ENCODE measurements at regions not wholly inside any gene's neighbourhood (a gene's known extent, or its start where the extent isn't known, plus 50 kb on each side); places are given as distances from the start of the nearest gene placed in this dataset.
"Not testable (repeated sequence)": the region's sequence is repeated elsewhere in the genome, so short reads cannot be mapped to it uniquely, and the experiment has no call there.

GRCh38 chr6:3672339-3672738, 79.2 kb downstream of the PXDC1 start:
- H3K4me3 Mint-ChIP-seq; H3K27me3 Mint-ChIP-seq; CTCF ChIA-PET; intact Hi-C loops (cut with DNase I, micrococcal nuclease); DNase-seq; H3K27ac Mint-ChIP-seq; POLR2A ChIA-PET; H3K9me3 Mint-ChIP-seq (ENCODE audit: low read depth); H3K4me1 Mint-ChIP-seq; H3K36me3 Mint-ChIP-seq (ENCODE audit: low read depth); ATAC-seq: not testable (repeated sequence)

GRCh38 chr6:3671382-3671781, 80.1 kb downstream of the PXDC1 start:
- Mint-ChIP-seq H3K4me3 (no peak overlapping the region), H3K9me3 (ENCODE audit: low read depth) (peaks cover 6% of the 10 kb centered on the region), H3K27me3 (peaks cover 4% of the 10 kb centered on the region), H3K36me3 (ENCODE audit: low read depth) (no peaks in the 10 kb centered on the region), H3K27ac (no peak overlapping the region), H3K4me1 (no peaks in the 10 kb centered on the region)
- intact Hi-C loops (cut with DNase I, micrococcal nuclease): no loop called here
- ChIA-PET CTCF (no interaction called here), POLR2A (no interaction called here)
- ATAC-seq (no peak), DNase-seq (no peak)

GRCh38 chr6:3670356-3670755, 81.2 kb downstream of the PXDC1 start:
- H3K27me3 Mint-ChIP-seq: peaks cover 2% of the 10 kb centered on the region
- ATAC-seq (no peak), DNase-seq (no peak)
- intact Hi-C loops (cut with DNase I, micrococcal nuclease): no loop called here
- H3K4me1 Mint-ChIP-seq: no peaks in the 10 kb centered on the region
- ChIA-PET POLR2A (no interaction called here), CTCF (no interaction called here)
- peaks cover 6% of the 10 kb centered on the region for H3K9me3 Mint-ChIP-seq (ENCODE audit: low read depth)
- no peak overlapping the region for H3K27ac Mint-ChIP-seq
- H3K4me3 Mint-ChIP-seq: no peak overlapping the region
- H3K36me3 Mint-ChIP-seq (ENCODE audit: low read depth): no peaks in the 10 kb centered on the region

- CTCF ChIA-PET: no interaction called here
Observed at GRCh38 chr6:3669916-3670315, 81.6 kb downstream of the PXDC1 start.

GRCh38 chr6:3665608-3666007, 85.9 kb downstream of the PXDC1 start:
- Mint-ChIP-seq H3K9me3 (ENCODE audit: low read depth) (peaks cover 6% of the 10 kb centered on the region), H3K4me3 (no peak overlapping the region), H3K4me1 (no peaks in the 10 kb centered on the region), H3K27me3 (peaks cover 2% of the 10 kb centered on the region), H3K36me3 (ENCODE audit: low read depth) (no peaks in the 10 kb centered on the region), H3K27ac (no peak overlapping the region)
- ATAC-seq: no peak
- ChIA-PET POLR2A (no interaction called here), CTCF (no interaction called here)
- intact Hi-C loops (cut with DNase I, micrococcal nuclease): no loop called here
- no peak for DNase-seq

More at GRCh38 chr6:3669916-3670315, 81.6 kb downstream of the PXDC1 start:
- H3K36me3 Mint-ChIP-seq (ENCODE audit: low read depth): no peaks in the 10 kb centered on the region
- ATAC-seq: no peak
- no peak overlapping the region for H3K4me3 Mint-ChIP-seq
- DNase-seq: no peak
- H3K27me3 Mint-ChIP-seq: peaks cover 2% of the 10 kb centered on the region
- H3K27ac Mint-ChIP-seq: no peak overlapping the region
- peaks cover 6% of the 10 kb centered on the region for H3K9me3 Mint-ChIP-seq (ENCODE audit: low read depth)
- H3K4me1 Mint-ChIP-seq: no peaks in the 10 kb centered on the region
- intact Hi-C loops (cut with DNase I, micrococcal nuclease): no loop called here
- POLR2A ChIA-PET: no interaction called here

- ATAC-seq: no peak
- POLR2A ChIA-PET: no interaction called here
- CTCF ChIA-PET: interaction anchor here (0.6 kb wide), 1 partner anchor 45 kb away, joined by 3 read pairs; no protein-coding TSS in a partner anchor
Observed at GRCh38 chr6:3664625-3665041, 86.9 kb downstream of the PXDC1 start.

GRCh38 chr6:3663811-3664210, 87.7 kb downstream of the PXDC1 start:
- no peaks in the 10 kb centered on the region for H3K36me3 Mint-ChIP-seq (ENCODE audit: low read depth)
- peaks cover 5% of the 10 kb centered on the region for H3K27me3 Mint-ChIP-seq
- ChIA-PET CTCF (no interaction called here), POLR2A (no interaction called here)
- H3K4me3 Mint-ChIP-seq: no peak overlapping the region
- H3K27ac Mint-ChIP-seq: no peak overlapping the region
- H3K4me1 Mint-ChIP-seq: no peaks in the 10 kb centered on the region
- intact Hi-C loops (cut with DNase I, micrococcal nuclease): no loop called here
- no peak for DNase-seq
- ATAC-seq: no peak
- peaks cover 1% of the 10 kb centered on the region for H3K9me3 Mint-ChIP-seq (ENCODE audit: low read depth)

More at GRCh38 chr6:3664625-3665041, 86.9 kb downstream of the PXDC1 start:
- no peak for DNase-seq
- H3K27ac Mint-ChIP-seq: no peak overlapping the region
- intact Hi-C loops (cut with DNase I, micrococcal nuclease): no loop called here
- no peak overlapping the region for H3K4me3 Mint-ChIP-seq
- H3K36me3 Mint-ChIP-seq (ENCODE audit: low read depth): no peaks in the 10 kb centered on the region
- H3K4me1 Mint-ChIP-seq: no peaks in the 10 kb centered on the region
- H3K27me3 Mint-ChIP-seq: peaks cover 3% of the 10 kb centered on the region
- peaks cover 6% of the 10 kb centered on the region for H3K9me3 Mint-ChIP-seq (ENCODE audit: low read depth)

GRCh38 chr6:3663081-3663480, 88.4 kb downstream of the PXDC1 start:
- ATAC-seq (no peak), DNase-seq (no peak)
- ChIA-PET CTCF (interaction anchor here (0.6 to 0.7 kb wide), 2 partner anchors 40 to 275 kb away, joined by 3 read pairs; no protein-coding TSS in a partner anchor), POLR2A (no interaction called here)
- H3K36me3 Mint-ChIP-seq (ENCODE audit: low read depth): no peaks in the 10 kb centered on the region
- peaks cover 5% of the 10 kb centered on the region for H3K27me3 Mint-ChIP-seq
- H3K4me3 Mint-ChIP-seq: no peak overlapping the region
- no peak overlapping the region for H3K27ac Mint-ChIP-seq
- intact Hi-C loops (cut with DNase I, micrococcal nuclease): no loop called here
- no peaks in the 10 kb centered on the region for H3K9me3 Mint-ChIP-seq (ENCODE audit: low read depth)
- no peaks in the 10 kb centered on the region for H3K4me1 Mint-ChIP-seq

- POLR2A ChIA-PET: no interaction called here
- Mint-ChIP-seq H3K27ac (no peak overlapping the region), H3K4me3 (no peak overlapping the region), H3K27me3 (peaks cover 7% of the 10 kb centered on the region), H3K9me3 (ENCODE audit: low read depth) (no peaks in the 10 kb centered on the region), H3K4me1 (no peaks in the 10 kb centered on the region), H3K36me3 (ENCODE audit: low read depth) (no peaks in the 10 kb centered on the region)
- intact Hi-C loops (cut with DNase I, micrococcal nuclease): no loop called here
- DNase-seq (no peak), ATAC-seq (no peak)
- CTCF ChIA-PET: interaction anchor here (0.6 to 0.8 kb wide), 3 partner anchors 71 to 396 kb away, joined by 3 to 5 read pairs (median 3); no protein-coding TSS in a partner anchor
Observed at GRCh38 chr6:3661390-3661789, 90.1 kb downstream of the PXDC1 start.

- Mint-ChIP-seq H3K9me3 (ENCODE audit: low read depth) (no peaks in the 10 kb centered on the region), H3K36me3 (ENCODE audit: low read depth) (no peaks in the 10 kb centered on the region), H3K27me3 (peaks cover 10% of the 10 kb centered on the region), H3K4me1 (no peaks in the 10 kb centered on the region), H3K27ac (no peak overlapping the region), H3K4me3 (no peak overlapping the region)
- ChIA-PET POLR2A (no interaction called here), CTCF (interaction anchor here (0.7 kb wide), 2 partner anchors 10 to 189 kb away, joined by 3 to 4 read pairs; no protein-coding TSS in a partner anchor)
- intact Hi-C loops (cut with DNase I, micrococcal nuclease): no loop called here
- DNase-seq: no peak
- ATAC-seq: no peak
Observed at GRCh38 chr6:3660473-3660872, 91.0 kb downstream of the PXDC1 start.

GRCh38 chr6:3659748-3660147, 91.8 kb downstream of the PXDC1 start:
- ATAC-seq: no peak
- POLR2A ChIA-PET: no interaction called here
- DNase-seq: no peak
- intact Hi-C loops (cut with DNase I, micrococcal nuclease): no loop called here
- no peaks in the 10 kb centered on the region for H3K36me3 Mint-ChIP-seq (ENCODE audit: low read depth)
- CTCF ChIA-PET: interaction anchor here (0.6 to 0.7 kb wide), 4 partner anchors 10 to 409 kb away, joined by 3 to 4 read pairs (median 3); no protein-coding TSS in a partner anchor
- no peaks in the 10 kb centered on the region for H3K9me3 Mint-ChIP-seq (ENCODE audit: low read depth)
- peaks cover 10% of the 10 kb centered on the region for H3K27me3 Mint-ChIP-seq
- no peaks in the 10 kb centered on the region for H3K4me1 Mint-ChIP-seq
- no peak overlapping the region for H3K4me3 Mint-ChIP-seq
- no peak overlapping the region for H3K27ac Mint-ChIP-seq

- Mint-ChIP-seq H3K27ac (no peak overlapping the region), H3K4me1 (no peaks in the 10 kb centered on the region), H3K27me3 (peaks cover 10% of the 10 kb centered on the region), H3K4me3 (no peak overlapping the region), H3K36me3 (ENCODE audit: low read depth) (no peaks in the 10 kb centered on the region), H3K9me3 (ENCODE audit: low read depth) (no peaks in the 10 kb centered on the region)
- ChIA-PET CTCF (no interaction called here), POLR2A (no interaction called here)
- no peak for ATAC-seq
- DNase-seq: no peak
- intact Hi-C loops (cut with DNase I, micrococcal nuclease): no loop called here
Observed at GRCh38 chr6:3656076-3656475, 95.4 kb downstream of the PXDC1 start.

- H3K27ac Mint-ChIP-seq: no peak overlapping the region
- H3K27me3 Mint-ChIP-seq: peaks cover 10% of the 10 kb centered on the region
- DNase-seq (no peak), ATAC-seq (no peak)
- ChIA-PET CTCF (interaction anchor here (0.6 to 0.7 kb wide), 2 partner anchors 39 to 1073 kb away, joined by 3 to 4 read pairs; no protein-coding TSS in a partner anchor), POLR2A (no interaction called here)
- no peaks in the 10 kb centered on the region for H3K36me3 Mint-ChIP-seq (ENCODE audit: low read depth)
- H3K4me3 Mint-ChIP-seq: no peak overlapping the region
- H3K4me1 Mint-ChIP-seq: no peaks in the 10 kb centered on the region
- no peaks in the 10 kb centered on the region for H3K9me3 Mint-ChIP-seq (ENCODE audit: low read depth)
- intact Hi-C loops (cut with DNase I, micrococcal nuclease): no loop called here
Observed at GRCh38 chr6:3654898-3655297, 96.6 kb downstream of the PXDC1 start.

All from activated CD4-positive, alpha-beta T cell treated with anti-CD3 and anti-CD28 coated beads for 36 hours (primary cell).